Neuronal stem cell (in vitro differentiated cells): ENCODE measurements at regions not wholly inside any gene's neighbourhood (a gene's known extent, or its start where the extent isn't known, plus 50 kb on each side); places are given as distances from the start of the nearest gene placed in this dataset.

Experiments used
- DNase-seq: peaks from one replicate; pipeline ENCODE4 v3.0.0-alpha.2; 2013; ENCODE audit warnings: low spot score
- H2AFZ ChIP-seq: one replicate; pipeline ENCODE4 v1.6.1; 2013; ENCODE audit warnings: mild to moderate bottlenecking, low read length, inconsistent platforms
- H2AK5ac ChIP-seq: 2 replicates; pipeline ENCODE4 v1.6.1; 2013; ENCODE audit warnings: low read depth, mild to moderate bottlenecking, inconsistent platforms, low read length, moderate library complexity, mixed read lengths
- H2BK120ac ChIP-seq: 2 replicates; pipeline ENCODE4 v1.6.1; 2013; ENCODE audit warnings: low read depth, mild to moderate bottlenecking, inconsistent platforms, low read length, moderate library complexity, mixed read lengths
- H2BK12ac ChIP-seq: one replicate; pipeline ENCODE4 v1.6.1; 2013; ENCODE audit warnings: low read length, inconsistent platforms
- H2BK15ac ChIP-seq: 2 replicates; pipeline ENCODE4 v1.6.1; 2013; ENCODE audit warnings: mild to moderate bottlenecking, low read length, inconsistent platforms, mixed read lengths
- H2BK5ac ChIP-seq: one replicate; pipeline ENCODE4 v1.6.1; 2013; ENCODE audit warnings: inconsistent platforms, mild to moderate bottlenecking, low read length, moderate library complexity
- H3K14ac ChIP-seq: one replicate; pipeline ENCODE4 v1.6.1; 2013; ENCODE audit warnings: low read length, inconsistent platforms
- H3K18ac ChIP-seq: 2 replicates; pipeline ENCODE4 v1.6.1; 2013; ENCODE audit warnings: low read length, inconsistent platforms
- H3K23ac ChIP-seq: 2 replicates; pipeline ENCODE4 v1.6.1; 2013; ENCODE audit warnings: low read depth, mild to moderate bottlenecking, mixed read lengths, low read length, inconsistent platforms; ENCODE audit not compliant: poor library complexity
- H3K27ac ChIP-seq: replicated peaks from 3 replicates; pipeline ENCODE4 v1.5.1; 2013; ENCODE audit warnings: low read length, inconsistent platforms
- H3K27me3 ChIP-seq, 3 experiments: 2 replicates each; pipeline ENCODE4 v1.6.1; 2013; ENCODE audit warnings: low read length in 3 of 3, mild to moderate bottlenecking in 2 of 3, inconsistent platforms in 1 of 3, low read depth in 1 of 3, mixed read lengths in 1 of 3, moderate library complexity in 1 of 3; ENCODE audit not compliant: control insufficient read depth in 3 of 3, insufficient read depth in 3 of 3
- H3K36me3 ChIP-seq, 2 donors: replicated peaks in 1 of 2; 2 replicates each; pipeline ENCODE4 v1.6.1; 2013; ENCODE audit warnings: low read length in 2 of 2; ENCODE audit not compliant: control insufficient read depth in 2 of 2, insufficient read depth in 2 of 2
- H3K4ac ChIP-seq: 2 replicates; pipeline ENCODE4 v1.6.1; 2013; ENCODE audit warnings: inconsistent platforms, mild to moderate bottlenecking, low read length, moderate library complexity
- H3K4me1 ChIP-seq, 2 donors: 1 replicate in 1 of 2; 2 replicates in 1 of 2; pipeline ENCODE4 v1.6.1; 2013; ENCODE audit warnings: low read length in 2 of 2, low read depth in 1 of 2; ENCODE audit not compliant: control insufficient read depth in 2 of 2, insufficient read depth in 1 of 2
- H3K4me2 ChIP-seq: one replicate; pipeline ENCODE4 v1.6.1; 2013; ENCODE audit warnings: mild to moderate bottlenecking, low read length, inconsistent platforms; ENCODE audit not compliant: insufficient read depth, poor library complexity, severe bottlenecking
- H3K4me3 ChIP-seq, 2 donors: 2 replicates each; pipeline ENCODE4 v1.5.1; 2013; ENCODE audit warnings: low read length in 2 of 2, mild to moderate bottlenecking in 2 of 2, inconsistent platforms in 1 of 2, moderate library complexity in 1 of 2
- H3K79me1 ChIP-seq: one replicate; pipeline ENCODE4 v1.6.1; 2013; ENCODE audit warnings: low read depth, mild to moderate bottlenecking, inconsistent platforms, low read length, moderate library complexity
- H3K9ac ChIP-seq: one replicate; pipeline ENCODE4 v1.6.1; 2013; ENCODE audit warnings: mild to moderate bottlenecking, low read depth, low read length, inconsistent platforms; ENCODE audit not compliant: poor library complexity
- H3K9me3 ChIP-seq, 2 donors: replicated peaks in 1 of 2; 2 replicates each; pipeline versions ENCODE3 to v1.6.1; 2013; ENCODE audit warnings: low read length in 2 of 2, mild to moderate bottlenecking in 2 of 2, inconsistent platforms in 1 of 2, low read depth in 1 of 2, mixed read lengths in 1 of 2, moderate library complexity in 1 of 2; ENCODE audit not compliant: control insufficient read depth in 2 of 2, insufficient read depth in 1 of 2
- H4K8ac ChIP-seq: one replicate; pipeline ENCODE4 v1.6.1; 2013; ENCODE audit warnings: low read depth, mild to moderate bottlenecking, inconsistent platforms, low read length, moderate library complexity
- H4K91ac ChIP-seq: one replicate; pipeline ENCODE4 v1.6.1; 2013; ENCODE audit warnings: low read length, low read depth, mild to moderate bottlenecking, inconsistent platforms; ENCODE audit not compliant: poor library complexity
- WGBS, 2 donors: extraction: QIAGEN DNeasy Blood & Tissue Kit; methylation state at CpG; one replicate each; pipeline ENCODE4 v1.1.7; 2013; ENCODE audit warnings: missing lambda C conversion rate in 2 of 2, mixed read lengths in 1 of 2; ENCODE audit not compliant: insufficient read length in 2 of 2, insufficient replicate concordance in 1 of 2; ENCODE audit errors: extremely low coverage in 2 of 2; 5-methylcytosine and 5-hydroxymethylcytosine counted together

GRCh38 chr4:11495818-11496217 is 67.1 kb upstream of the HS3ST1 start:
- Histone ChIP-seq H3K4me1 (no peaks in the 10 kb centered on the region), H3K27me3 (no peaks in the 10 kb centered on the region), H3K4ac (no peak overlapping the region), H3K14ac (no peak overlapping the region), H2BK120ac (no peak overlapping the region), H3K23ac (no peak overlapping the region), H2BK12ac (no peak overlapping the region), H3K18ac (no peak overlapping the region), H2BK15ac (no peak overlapping the region), H3K4me2 (no peak overlapping the region), H4K91ac (no peak overlapping the region), H3K9me3 (peaks cover 2 to 3% of the 10 kb centered on the region in 2 donors), H2BK5ac (no peak overlapping the region), H4K8ac (no peak overlapping the region), H3K9ac (no peak overlapping the region), H3K36me3 (no peaks in the 10 kb centered on the region), H3K79me1 (no peaks in the 10 kb centered on the region), H2AK5ac (no peak overlapping the region), H3K4me3 (no peak overlapping the region), H3K27ac (no peak overlapping the region), H2AFZ (no peak overlapping the region)
- no CpG with 5 or more reads among the region's 2 CpGs for WGBS, 2 donors
- DNase-seq, result no peak

- Histone ChIP-seq H3K27ac (no peak overlapping the region), H4K8ac (no peak overlapping the region), H3K18ac (no peak overlapping the region)
Observed at GRCh38 chr4:11495291-11495690, 66.6 kb upstream of the HS3ST1 start.

GRCh38 chr4:11494232-11494631 is 65.5 kb upstream of the HS3ST1 start:
- H2BK15ac ChIP-seq, result no peak overlapping the region
- no peak for DNase-seq
- peaks cover 2 to 3% of the 10 kb centered on the region in 2 donors for H3K9me3 ChIP-seq
- no peaks in the 10 kb centered on the region for H3K27me3 ChIP-seq
- H2BK5ac ChIP-seq, result no peak overlapping the region
- no peak overlapping the region for H4K91ac ChIP-seq
- no peak overlapping the region for H2AFZ ChIP-seq
- no CpG with 5 or more reads among the region's 3 CpGs for WGBS, 2 donors
- no peak overlapping the region for H2BK120ac ChIP-seq
- no peak overlapping the region for H3K4me3 ChIP-seq
- H3K18ac ChIP-seq, result no peak overlapping the region
- no peak overlapping the region for H3K4me2 ChIP-seq
- H3K14ac ChIP-seq, result no peak overlapping the region
- no peaks in the 10 kb centered on the region for H3K4me1 ChIP-seq
- no peak overlapping the region for H2BK12ac ChIP-seq
- H3K79me1 ChIP-seq, result no peaks in the 10 kb centered on the region
- H3K23ac ChIP-seq, result no peak overlapping the region
- H3K9ac ChIP-seq, result no peak overlapping the region
- no peak overlapping the region for H2AK5ac ChIP-seq
- no peak overlapping the region for H3K4ac ChIP-seq
- no peak overlapping the region for H3K27ac ChIP-seq
- no peak overlapping the region for H4K8ac ChIP-seq
- H3K36me3 ChIP-seq, result no peaks in the 10 kb centered on the region

More at GRCh38 chr4:11495291-11495690, 66.6 kb upstream of the HS3ST1 start:
- no peak overlapping the region for H2BK15ac ChIP-seq
- H3K9ac ChIP-seq, result no peak overlapping the region
- no peak overlapping the region for H3K4me3 ChIP-seq
- no peak overlapping the region for H4K91ac ChIP-seq
- H3K14ac ChIP-seq, result no peak overlapping the region
- H2BK12ac ChIP-seq, result no peak overlapping the region
- no peaks in the 10 kb centered on the region for H3K27me3 ChIP-seq
- no peak overlapping the region for H2AK5ac ChIP-seq
- no peak overlapping the region for H2BK120ac ChIP-seq
- no peak overlapping the region for H2AFZ ChIP-seq
- H3K4ac ChIP-seq, result no peak overlapping the region
- no peaks in the 10 kb centered on the region for H3K4me1 ChIP-seq
- peaks cover 2 to 3% of the 10 kb centered on the region in 2 donors for H3K9me3 ChIP-seq
- no peak overlapping the region for H3K23ac ChIP-seq
- H2BK5ac ChIP-seq, result no peak overlapping the region
- no peak overlapping the region for H3K4me2 ChIP-seq
- no peaks in the 10 kb centered on the region for H3K36me3 ChIP-seq
- DNase-seq, result no peak
- no peaks in the 10 kb centered on the region for H3K79me1 ChIP-seq

- H2AFZ ChIP-seq, result no peak overlapping the region
Observed at GRCh38 chr4:11489453-11490083, 60.9 kb upstream of the HS3ST1 start.

More at GRCh38 chr4:11489453-11490083, 60.9 kb upstream of the HS3ST1 start:
- H3K9ac ChIP-seq, result no peak overlapping the region
- H2BK120ac ChIP-seq, result no peak overlapping the region
- no peak overlapping the region for H2BK5ac ChIP-seq
- no peaks in the 10 kb centered on the region for H3K36me3 ChIP-seq
- H2BK12ac ChIP-seq, result no peak overlapping the region
- H3K4me2 ChIP-seq, result no peak overlapping the region
- H3K27me3 ChIP-seq, result no peaks in the 10 kb centered on the region
- DNase-seq, result no peak
- H3K23ac ChIP-seq, result no peak overlapping the region
- no peaks in the 10 kb centered on the region for H3K79me1 ChIP-seq
- no peak overlapping the region for H3K4ac ChIP-seq
- no peak overlapping the region for H4K91ac ChIP-seq
- H3K27ac ChIP-seq, result no peak overlapping the region
- H3K4me3 ChIP-seq, result no peak overlapping the region
- H2AK5ac ChIP-seq, result no peak overlapping the region
- H3K14ac ChIP-seq, result no peak overlapping the region
- no peak overlapping the region for H4K8ac ChIP-seq
- H2BK15ac ChIP-seq, result no peak overlapping the region
- no peaks in the 10 kb centered on the region for H3K9me3 ChIP-seq
- H3K18ac ChIP-seq, result no peak overlapping the region
- WGBS, 2 donors, result no CpG with 5 or more reads among the region's 3 CpGs
- no peaks in the 10 kb centered on the region for H3K4me1 ChIP-seq
